HepG2 (cell line): ENCODE measurements at regions not wholly inside any gene's neighbourhood (a gene's known extent, or its start where the extent isn't known, plus 50 kb on each side); places are given as distances from the start of the nearest gene placed in this dataset.

ENCODE experiments used
- ATAC-seq: fragments of 200-7000 bp; cut with Tn5 transposase; 3 replicates; pipeline ENCODE4 v1.9.1; 2020; ENCODE audit warnings: mild to moderate bottlenecking, moderate library complexity
- BruUV-seq: library from RNA; stranded (reverse); fragments of 400-500 nt; replicated peaks from 2 replicates; lab custom pipeline; 2021; lab: Mats Ljungman, UMichigan
- CTCF ChIA-PET: fragments of 300-600 bp; formaldehyde crosslinking; extraction: SDS; loops from one replicate; lab custom pipeline; 2021; ENCODE audit warnings: low total read pairs, inconsistent platforms, low intra/inter-chr PET ratio; lab: Yijun Ruan, JAX
- POLR2A ChIA-PET: fragments of 350-600 bp; sonication (Branson Sonifier 250); formaldehyde crosslinking; loops from one replicate; lab custom pipeline; 2020; ENCODE audit warnings: antibody characterized with exemption, inconsistent platforms; lab: Yijun Ruan, JAX
- DNase-seq: peaks from one replicate; pipeline ENCODE4 v3.0.0-alpha.2; 2015; ENCODE audit warnings: low spot score
- FAIRE-seq: peaks from 3 replicates; lab custom pipeline; 2011; peaks lifted over from hg19 to GRCh38; lab: Jason Lieb, UNC
- H2AFZ ChIP-seq: one replicate; pipeline ENCODE4 v1.6.1; 2011; ENCODE audit warnings: low read length, inconsistent platforms
- H3K27ac ChIP-seq: fragments of 300-600 bp; 3 replicates; pipeline ENCODE4 v1.8.0; 2011; ENCODE audit warnings: mixed run types, mild to moderate bottlenecking, mixed read lengths, low read length, inconsistent platforms; ENCODE audit not compliant: insufficient read depth; ENCODE audit errors: extremely low read length
- H3K27me3 ChIP-seq, 2 experiments: fragments of 200-600 bp in 1 of 2; 2 replicates in 1 of 2; 3 replicates in 1 of 2; pipeline versions ENCODE4 v1.6.0 to v1.8.0; 2011; ENCODE audit warnings: low read length in 2 of 2, mild to moderate bottlenecking in 2 of 2, moderate library complexity in 2 of 2, inconsistent platforms in 1 of 2; ENCODE audit not compliant: insufficient read depth in 2 of 2, control insufficient read depth in 1 of 2
- H3K36me3 ChIP-seq, 2 experiments: fragments of 200-600 bp in 1 of 2; replicated peaks in 1 of 2; 2 replicates in 1 of 2; 3 replicates in 1 of 2; pipeline versions ENCODE4 v1.5.1 to v1.8.0; 2011; ENCODE audit warnings: low read length in 2 of 2, inconsistent platforms in 1 of 2; ENCODE audit not compliant: insufficient read depth in 2 of 2, control insufficient read depth in 1 of 2
- H3K4me1 ChIP-seq: 2 replicates; pipeline ENCODE4 v1.5.1; 2012; ENCODE audit warnings: low read length, inconsistent platforms; ENCODE audit not compliant: insufficient read depth
- H3K4me2 ChIP-seq: 2 replicates; pipeline ENCODE4 v1.6.0; 2011; ENCODE audit warnings: low read depth, low read length, inconsistent platforms
- H3K4me3 ChIP-seq, 3 experiments: fragments of 200-600 bp in 1 of 3; sonication (generic), shearing (Covaris generic) in 1 of 3; replicated peaks in 1 of 3; 2 replicates each; pipeline ENCODE4 v1.5.1; 2011 to 2016; ENCODE audit warnings: low read length in 3 of 3, inconsistent platforms in 2 of 3, low read depth in 2 of 3, mild to moderate bottlenecking in 2 of 3, control low read depth in 1 of 3, mixed read lengths in 1 of 3; ENCODE audit not compliant: insufficient read depth in 1 of 3
- H3K79me2 ChIP-seq: one replicate; pipeline ENCODE4 v1.6.1; 2011; ENCODE audit warnings: low read length, inconsistent platforms; ENCODE audit not compliant: insufficient read depth
- H3K9ac ChIP-seq: 2 replicates; pipeline ENCODE4 v1.6.0; 2011; ENCODE audit warnings: mild to moderate bottlenecking, low read depth, low read length, inconsistent platforms; ENCODE audit not compliant: insufficient read depth
- H3K9me3 ChIP-seq: 2 replicates; pipeline ENCODE4 v1.5.1; 2012; ENCODE audit warnings: mild to moderate bottlenecking, low read length
- H4K20me1 ChIP-seq: 2 replicates; pipeline ENCODE4 v1.6.0; 2011; ENCODE audit warnings: inconsistent platforms, mild to moderate bottlenecking, low read length, moderate library complexity; ENCODE audit not compliant: insufficient read depth
- HNRNPUL1 ChIP-seq: fragments of 200-400 bp; formaldehyde crosslinking; IDR thresholded peaks from 2 replicates; pipeline ENCODE4 v1.6.1; 2017; ENCODE audit warnings: low read depth, mild to moderate bottlenecking, low read length, moderate library complexity
- MAFF ChIP-seq: IDR thresholded peaks from 2 replicates; pipeline ENCODE4 v1.6.1; 2011; ENCODE audit warnings: low read depth, low read length, improper control_type of control experiment
- MAFK ChIP-seq, 2 experiments: IDR thresholded peaks in 1 of 2; conservative IDR thresholded peaks in 1 of 2; 2 replicates each; pipeline ENCODE4 v1.6.1; 2011; ENCODE audit warnings: improper control_type of control experiment in 2 of 2, low read length in 2 of 2
- NFRKB ChIP-seq: fragments of 450-650 bp; IDR thresholded peaks from 2 replicates; pipeline ENCODE4 v1.6.1; 2017
- NKX3-1 ChIP-seq: sonication (generic); formaldehyde crosslinking; IDR thresholded peaks from 2 replicates; pipeline ENCODE4 v1.5.0; 2020; ENCODE audit warnings: missing genetic modification reagents
- POLR2AphosphoS2 ChIP-seq: IDR thresholded peaks from 2 replicates; pipeline ENCODE4 v1.6.1; 2011; ENCODE audit warnings: low read depth, low read length, improper control_type of control experiment
- RCOR2 ChIP-seq: IDR thresholded peaks from 2 replicates; pipeline ENCODE4 v1.6.1; 2016; ENCODE audit warnings: missing biosample characterization, missing genetic modification reagents
- REXO4 ChIP-seq: sonication (generic); formaldehyde crosslinking; IDR thresholded peaks from 2 replicates; pipeline ENCODE4 v1.8.0; 2022; ENCODE audit warnings: missing genetic modification reagents, mild to moderate bottlenecking, borderline replicate concordance
- SALL1 ChIP-seq: sonication (generic); formaldehyde crosslinking; IDR thresholded peaks from 2 replicates; pipeline ENCODE4 v1.8.0; 2022; ENCODE audit warnings: mild to moderate bottlenecking, missing genetic modification reagents
- SMARCC2 ChIP-seq: fragments of 450-650 bp; IDR thresholded peaks from 2 replicates; pipeline ENCODE4 v1.6.1; 2017; ENCODE audit warnings: antibody characterized with exemption, mild to moderate bottlenecking
- ZNF598 ChIP-seq: sonication (generic); formaldehyde crosslinking; IDR thresholded peaks from 2 replicates; pipeline ENCODE4 v1.5.1; 2020; ENCODE audit warnings: mild to moderate bottlenecking, missing genetic modification reagents, borderline replicate concordance
- ZNF749 ChIP-seq: sonication (generic); formaldehyde crosslinking; IDR thresholded peaks from 2 replicates; pipeline ENCODE4 v1.8.0; 2022; ENCODE audit warnings: mild to moderate bottlenecking, missing genetic modification reagents, moderate library complexity, borderline replicate concordance
- WGBS: methylation state at CpG from one replicate; pipeline ENCODE4 v1.1.6; 2017; ENCODE audit warnings: low lambda C conversion rate; 5-methylcytosine and 5-hydroxymethylcytosine counted together
- in situ Hi-C: cut with HindIII; loops from 2 replicates; pipeline ENCODE4 v1.10.0; 2017; ENCODE audit warnings: low pct_unique_long_range_greater_than_20kb; ENCODE audit not compliant: extremely low pct_ligation_motif_present
- intact Hi-C: fragments of 100-400 bp; cut with micrococcal nuclease; formaldehyde crosslinking; loops from one replicate; pipeline ENCODE4 v1.10.0; 2022; ENCODE audit not compliant: unreplicated experiment
- TF ChIP-seq, protein P1 (sequence below): sonication (generic); formaldehyde crosslinking; IDR thresholded peaks from 2 replicates; pipeline ENCODE4 v1.4.0; 2020; ENCODE audit warnings: missing genetic modification reagents
- TF ChIP-seq, protein P2 (sequence below): sonication (generic); formaldehyde crosslinking; conservative IDR thresholded peaks from 2 replicates; pipeline ENCODE4 v1.4.0; 2020; ENCODE audit warnings: missing genetic modification reagents
- TF ChIP-seq, protein P3 (sequence below): sonication (generic); formaldehyde crosslinking; IDR thresholded peaks from 2 replicates; pipeline ENCODE4 v1.4.0; 2020; ENCODE audit warnings: low read depth, mild to moderate bottlenecking, missing genetic modification reagents

DNA sequence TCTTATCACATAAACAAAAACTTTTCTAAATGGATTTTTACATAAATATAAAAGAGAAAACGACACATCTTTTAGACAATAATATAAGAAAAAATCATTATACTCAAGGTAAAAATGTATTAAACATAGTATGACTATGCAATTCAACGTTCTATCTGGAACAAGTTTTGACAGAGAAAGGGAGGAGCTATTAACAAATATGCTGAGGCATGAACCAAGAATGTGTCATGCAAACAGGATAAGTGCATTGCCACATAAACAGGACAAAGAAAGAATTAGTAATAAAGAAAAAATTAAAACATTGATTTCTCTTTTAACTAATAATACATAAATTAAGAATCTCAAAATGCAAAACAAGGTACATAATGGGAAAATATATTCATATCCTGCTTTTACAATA, 1353.4 kb upstream of the GJE1 start:
- no peak overlapping the region for H2AFZ ChIP-seq
- H3K4me3 ChIP-seq: no peak overlapping the region
- TF ChIP-seq, protein P1, sequence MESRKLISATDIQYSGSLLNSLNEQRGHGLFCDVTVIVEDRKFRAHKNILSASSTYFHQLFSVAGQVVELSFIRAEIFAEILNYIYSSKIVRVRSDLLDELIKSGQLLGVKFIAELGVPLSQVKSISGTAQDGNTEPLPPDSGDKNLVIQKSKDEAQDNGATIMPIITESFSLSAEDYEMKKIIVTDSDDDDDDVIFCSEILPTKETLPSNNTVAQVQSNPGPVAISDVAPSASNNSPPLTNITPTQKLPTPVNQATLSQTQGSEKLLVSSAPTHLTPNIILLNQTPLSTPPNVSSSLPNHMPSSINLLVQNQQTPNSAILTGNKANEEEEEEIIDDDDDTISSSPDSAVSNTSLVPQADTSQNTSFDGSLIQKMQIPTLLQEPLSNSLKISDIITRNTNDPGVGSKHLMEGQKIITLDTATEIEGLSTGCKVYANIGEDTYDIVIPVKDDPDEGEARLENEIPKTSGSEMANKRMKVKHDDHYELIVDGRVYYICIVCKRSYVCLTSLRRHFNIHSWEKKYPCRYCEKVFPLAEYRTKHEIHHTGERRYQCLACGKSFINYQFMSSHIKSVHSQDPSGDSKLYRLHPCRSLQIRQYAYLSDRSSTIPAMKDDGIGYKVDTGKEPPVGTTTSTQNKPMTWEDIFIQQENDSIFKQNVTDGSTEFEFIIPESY (CRISPR knock-in tag): no peak
- no peak for TF ChIP-seq HNRNPUL1
- TF ChIP-seq, all 625 proteins: peak for 0
- Histone ChIP-seq H3K4me2 (no peak overlapping the region), H3K9ac (no peak overlapping the region), H4K20me1 (no peaks in the 10 kb centered on the region), H3K27me3 (no peaks in the 10 kb centered on the region), H3K79me2 (no peaks in the 10 kb centered on the region), H3K27ac (no peak overlapping the region), H3K36me3 (no peaks in the 10 kb centered on the region), H3K9me3 (no peaks in the 10 kb centered on the region), H3K4me1 (no peaks in the 10 kb centered on the region)
- ATAC-seq: no peak
- DNase-seq: no peak
- in situ Hi-C loops (no loop called here), intact Hi-C loops (no loop called here)
- ChIA-PET POLR2A (no interaction called here), CTCF (no interaction called here)
- no TSS peak for BruUV-seq
- WGBS: 81% methylated on average over 2 of the region's 2 CpGs
- no peak for FAIRE-seq

DNA sequence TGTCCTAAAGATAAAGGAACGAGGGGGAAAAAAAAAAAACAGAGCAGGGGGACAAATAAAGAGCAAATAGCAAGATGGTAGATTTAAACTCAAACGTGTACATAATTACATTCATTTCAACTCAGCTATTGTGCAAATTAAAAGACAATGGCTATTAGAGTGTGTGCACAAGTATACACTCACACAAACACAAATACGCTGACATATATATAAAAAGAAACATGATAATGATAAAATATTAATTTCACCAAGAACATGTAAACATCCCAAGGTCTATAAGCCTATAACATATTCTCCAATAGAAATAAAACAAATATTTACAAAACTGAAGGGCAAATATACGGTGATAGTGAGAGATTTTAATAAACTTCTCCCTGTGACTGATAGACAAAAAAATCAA, 1354.9 kb upstream of the GJE1 start:
- Histone ChIP-seq H3K79me2 (no peaks in the 10 kb centered on the region), H3K27me3 (no peaks in the 10 kb centered on the region), H3K4me3 (no peak overlapping the region), H2AFZ (no peak overlapping the region), H3K9me3 (no peaks in the 10 kb centered on the region), H3K4me2 (no peak overlapping the region), H3K27ac (no peak overlapping the region), H3K4me1 (no peaks in the 10 kb centered on the region), H3K36me3 (no peaks in the 10 kb centered on the region), H3K9ac (no peak overlapping the region), H4K20me1 (no peaks in the 10 kb centered on the region)
- ATAC-seq (no peak), DNase-seq (no peak), FAIRE-seq (no peak)
- intact Hi-C loops: no loop called here
- 80% methylated on average over 4 of the region's 4 CpGs for WGBS
- ChIA-PET POLR2A (no interaction called here), CTCF (no interaction called here)
- no TSS peak for BruUV-seq
- in situ Hi-C loops: no loop called here
- no peak for TF ChIP-seq RCOR2 (CRISPR knock-in tag)
- TF ChIP-seq NKX3-1 (CRISPR knock-in tag): no peak
- TF ChIP-seq REXO4 (CRISPR knock-in tag): no peak
- TF ChIP-seq, protein P2, sequence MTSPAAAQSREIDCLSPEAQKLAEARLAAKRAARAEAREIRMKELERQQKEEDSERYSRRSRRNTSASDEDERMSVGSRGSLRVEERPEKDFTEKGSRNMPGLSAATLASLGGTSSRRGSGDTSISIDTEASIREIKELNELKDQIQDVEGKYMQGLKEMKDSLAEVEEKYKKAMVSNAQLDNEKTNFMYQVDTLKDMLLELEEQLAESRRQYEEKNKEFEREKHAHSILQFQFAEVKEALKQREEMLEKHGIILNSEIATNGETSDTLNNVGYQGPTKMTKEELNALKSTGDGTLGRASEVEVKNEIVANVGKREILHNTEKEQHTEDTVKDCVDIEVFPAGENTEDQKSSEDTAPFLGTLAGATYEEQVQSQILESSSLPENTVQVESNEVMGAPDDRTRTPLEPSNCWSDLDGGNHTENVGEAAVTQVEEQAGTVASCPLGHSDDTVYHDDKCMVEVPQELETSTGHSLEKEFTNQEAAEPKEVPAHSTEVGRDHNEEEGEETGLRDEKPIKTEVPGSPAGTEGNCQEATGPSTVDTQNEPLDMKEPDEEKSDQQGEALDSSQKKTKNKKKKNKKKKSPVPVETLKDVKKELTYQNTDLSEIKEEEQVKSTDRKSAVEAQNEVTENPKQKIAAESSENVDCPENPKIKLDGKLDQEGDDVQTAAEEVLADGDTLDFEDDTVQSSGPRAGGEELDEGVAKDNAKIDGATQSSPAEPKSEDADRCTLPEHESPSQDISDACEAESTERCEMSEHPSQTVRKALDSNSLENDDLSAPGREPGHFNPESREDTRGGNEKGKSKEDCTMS: no peak
- no peak for TF ChIP-seq ZNF598 (CRISPR knock-in tag)
- TF ChIP-seq POLR2AphosphoS2: no peak
- TF ChIP-seq SALL1 (CRISPR knock-in tag): no peak
- TF ChIP-seq ZNF749: no peak
- no peak for TF ChIP-seq NFRKB
- peak; percentile 53; the same call in 1 of the 2 replicates for TF ChIP-seq MAFF
- peak; percentile 24 to 74; a peak in 2 of 4 replicates for TF ChIP-seq MAFK (conservative IDR thresholded peaks at IDR 0.05 in 1 of 2, IDR thresholded peaks at IDR 0.05 in 1 of 2; ENCODE audit: low read length in 2 of 2)
- TF ChIP-seq, protein P3, sequence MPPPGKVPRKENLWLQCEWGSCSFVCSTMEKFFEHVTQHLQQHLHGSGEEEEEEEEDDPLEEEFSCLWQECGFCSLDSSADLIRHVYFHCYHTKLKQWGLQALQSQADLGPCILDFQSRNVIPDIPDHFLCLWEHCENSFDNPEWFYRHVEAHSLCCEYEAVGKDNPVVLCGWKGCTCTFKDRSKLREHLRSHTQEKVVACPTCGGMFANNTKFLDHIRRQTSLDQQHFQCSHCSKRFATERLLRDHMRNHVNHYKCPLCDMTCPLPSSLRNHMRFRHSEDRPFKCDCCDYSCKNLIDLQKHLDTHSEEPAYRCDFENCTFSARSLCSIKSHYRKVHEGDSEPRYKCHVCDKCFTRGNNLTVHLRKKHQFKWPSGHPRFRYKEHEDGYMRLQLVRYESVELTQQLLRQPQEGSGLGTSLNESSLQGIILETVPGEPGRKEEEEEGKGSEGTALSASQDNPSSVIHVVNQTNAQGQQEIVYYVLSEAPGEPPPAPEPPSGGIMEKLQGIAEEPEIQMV (CRISPR knock-in tag): no peak
- no peak for TF ChIP-seq SMARCC2
